ENCODE measurements at regions not wholly inside any gene's neighbourhood (a gene's known extent, or its start where the extent isn't known, plus 50 kb on each side); places are given as distances from the start of the nearest gene placed in this dataset.

DNA sequence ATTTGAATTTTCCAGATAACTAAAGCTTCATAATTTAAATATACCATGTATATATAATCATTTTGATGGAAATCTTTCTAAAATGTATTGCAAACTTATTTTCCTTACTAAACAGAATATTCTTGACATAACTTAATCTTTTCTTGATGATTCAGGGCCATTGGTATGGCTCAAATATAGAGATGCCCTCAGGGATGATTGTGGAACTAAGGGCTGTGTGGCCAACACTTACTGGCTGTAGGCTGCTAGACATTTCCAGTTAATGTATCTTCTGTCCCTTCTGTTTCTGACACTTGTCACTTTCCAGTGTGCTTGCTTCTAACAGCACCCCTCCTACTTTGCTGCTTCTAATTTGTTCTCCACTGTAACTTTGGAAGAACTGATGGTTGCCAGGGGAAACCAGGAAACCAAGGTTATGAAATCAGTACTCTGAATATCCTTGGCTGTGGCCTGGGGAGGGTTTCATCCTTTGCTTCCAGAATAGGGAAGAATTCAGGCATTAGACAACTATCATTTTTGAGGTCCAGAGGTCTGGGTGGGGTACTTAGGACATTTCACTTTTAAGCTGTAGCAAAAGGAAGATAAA lies 697.2 kb downstream of the ETS1 start:
- TF ChIP-seq POLR2A (IDR thresholded peaks at IDR 0.05; ENCODE audit: low read depth, low read length) = no peak
- no peak for TF ChIP-seq POLR2AphosphoS5 (IDR thresholded peaks at IDR 0.05; ENCODE audit: low read depth, low read length)
- no peak for TF ChIP-seq TAF1 (IDR thresholded peaks at IDR 0.05; ENCODE audit: low read depth, low read length)
- no peak for TF ChIP-seq SPI1 (IDR thresholded peaks at IDR 0.05; ENCODE audit: low read depth, low read length)
- TF ChIP-seq PAX5 (IDR thresholded peaks at IDR 0.05; ENCODE audit: insufficient read depth, low read length, severe bottlenecking) = no peak

All from GM12891 (cell line).